ENCODE measurements at regions not wholly inside any gene's neighbourhood (a gene's known extent, or its start where the extent isn't known, plus 50 kb on each side); places are given as distances from the start of the nearest gene placed in this dataset.

- TF ChIP-seq CTCF (IDR thresholded peaks at IDR 0.05) = no peak
- no peak for TF ChIP-seq POLR2A (IDR thresholded peaks at IDR 0.05)
These were observed 213.9 kb upstream of the FIGN start for GRCh38 chr2:163949693-163950092.
